ENCODE measurements at regions not wholly inside any gene's neighbourhood (a gene's known extent, or its start where the extent isn't known, plus 50 kb on each side); places are given as distances from the start of the nearest gene placed in this dataset.

DNA sequence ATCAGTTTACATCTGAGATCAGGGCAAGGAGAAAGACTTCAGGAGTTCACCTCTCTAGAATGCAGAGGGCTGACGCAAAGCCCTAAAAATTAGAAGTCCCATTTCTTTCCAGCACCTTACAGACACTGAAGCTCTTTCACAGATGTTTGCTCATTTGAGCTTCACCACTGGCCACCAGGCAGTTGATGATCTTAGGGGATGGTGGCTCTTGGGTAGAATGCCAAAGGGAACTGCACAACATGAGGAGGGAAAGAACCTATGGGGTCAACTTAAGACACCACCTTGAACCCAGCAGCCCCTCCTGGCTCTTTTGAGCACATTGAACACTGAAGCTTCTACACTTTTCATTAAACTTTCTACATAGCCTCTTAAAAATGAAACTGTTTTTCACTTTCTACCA, 390.3 kb upstream of the CELF2 start:
- no peak for DNase-seq (ENCODE audit: low read depth in 2 of 3, low spot score in 1 of 3)

DNA sequence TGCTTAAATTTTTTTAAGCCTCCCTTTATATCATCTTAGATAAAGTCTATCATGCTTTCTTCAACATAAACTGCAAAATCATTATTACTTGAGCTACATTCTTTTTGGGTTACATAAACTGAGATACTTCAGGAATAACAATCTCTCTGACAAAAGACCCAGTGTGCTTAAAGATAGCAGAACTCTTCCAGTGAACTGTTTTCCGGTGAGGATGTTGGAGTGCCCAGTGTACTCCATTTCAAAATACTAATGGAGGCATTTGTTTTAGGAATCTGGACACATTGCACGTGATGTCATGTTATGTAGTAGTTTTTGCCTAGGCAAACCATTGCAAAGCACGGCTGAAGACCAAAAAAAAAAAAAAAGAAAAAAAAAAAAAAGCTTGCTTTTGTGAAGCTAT, 388.2 kb upstream of the CELF2 start:
- no peak for DNase-seq (ENCODE audit: low read depth in 2 of 3, low spot score in 1 of 3)

GRCh38 chr10:10630281-10630680, 387.4 kb upstream of the CELF2 start:
- no peak for DNase-seq (ENCODE audit: low read depth in 2 of 3, low spot score in 1 of 3)

GRCh38 chr10:10630782-10631181, 386.9 kb upstream of the CELF2 start:
- DNase-seq (ENCODE audit: low read depth in 2 of 3, low spot score in 1 of 3) = no peak

DNA sequence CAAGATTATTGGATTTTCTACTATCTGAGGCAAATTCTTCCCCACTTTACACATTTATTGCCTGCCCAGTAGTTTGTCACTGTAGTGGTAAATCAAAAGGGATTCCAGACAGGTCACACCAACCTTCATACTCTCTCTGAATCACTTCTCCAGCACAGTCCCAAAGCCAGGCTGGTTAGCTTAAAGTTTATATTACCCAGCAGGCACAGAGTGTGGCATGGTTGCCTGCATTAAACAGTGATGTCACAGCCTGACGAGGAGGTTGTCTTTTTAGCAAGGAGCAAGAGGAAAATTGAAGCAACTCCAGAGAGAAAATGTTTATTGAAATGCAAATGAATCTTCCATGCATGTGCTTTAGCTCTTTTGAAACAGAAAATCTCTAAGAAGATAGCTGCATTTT, 375.5 kb upstream of the CELF2 start:
- no peak for DNase-seq (ENCODE audit: low read depth in 2 of 3, low spot score in 1 of 3)

DNA sequence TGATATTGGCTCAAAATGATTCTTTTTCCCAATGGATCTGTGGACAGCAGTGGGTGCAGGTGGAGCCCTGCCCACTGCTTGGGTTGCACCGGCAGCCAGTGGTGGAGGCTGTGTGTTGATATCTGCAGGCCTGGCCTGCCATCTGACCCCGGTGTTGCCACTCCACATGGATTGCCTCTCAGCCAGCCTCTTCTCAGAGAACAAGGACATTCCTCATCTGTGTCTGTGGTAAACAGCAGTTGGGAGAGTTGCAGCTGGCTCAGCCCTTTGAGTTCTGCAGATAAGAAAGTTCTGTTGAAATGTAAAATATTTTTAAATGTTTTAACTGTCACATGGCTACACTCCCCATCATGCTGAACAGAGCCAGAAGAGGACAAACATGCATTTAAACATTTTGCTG, 374.9 kb upstream of the CELF2 start:
- DNase-seq (ENCODE audit: low read depth in 2 of 3, low spot score in 1 of 3) = no peak

DNA sequence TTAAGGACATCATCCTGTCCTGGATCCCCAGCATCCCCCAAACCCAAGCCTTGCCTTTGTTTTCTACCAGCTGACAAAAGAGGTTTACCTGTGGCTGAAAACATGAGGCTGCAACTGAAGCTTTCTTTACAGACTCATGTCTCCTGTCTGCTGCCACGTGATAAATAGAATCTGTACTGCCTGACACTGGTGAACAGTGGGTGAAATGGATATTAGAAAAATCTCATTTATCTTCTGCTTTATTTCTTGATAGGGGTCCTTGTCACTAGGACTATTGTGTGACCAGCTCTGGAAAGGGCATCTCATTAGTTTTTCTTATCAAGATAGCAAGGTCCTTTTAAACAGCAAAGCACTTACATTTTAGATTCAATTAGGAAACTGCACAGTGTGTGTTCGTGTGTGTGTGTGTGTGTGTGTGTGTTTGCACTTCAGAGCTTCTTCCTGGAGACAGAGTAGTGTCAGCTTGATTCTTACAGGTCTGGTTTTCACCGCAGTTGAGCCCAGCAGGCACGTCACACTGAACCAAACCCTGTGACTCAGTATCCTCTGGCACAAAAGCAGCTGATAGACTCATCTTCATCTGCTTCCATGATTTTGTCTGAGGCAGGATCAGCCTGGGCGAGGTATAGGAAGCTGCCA, 373.5 kb upstream of the CELF2 start:
- DNase-seq (ENCODE audit: low read depth in 2 of 3, low spot score in 1 of 3) = no peak

- no peak for DNase-seq (ENCODE audit: low read depth in 2 of 3, low spot score in 1 of 3)
These were observed 372.8 kb upstream of the CELF2 start for GRCh38 chr10:10644676-10645385.

DNA sequence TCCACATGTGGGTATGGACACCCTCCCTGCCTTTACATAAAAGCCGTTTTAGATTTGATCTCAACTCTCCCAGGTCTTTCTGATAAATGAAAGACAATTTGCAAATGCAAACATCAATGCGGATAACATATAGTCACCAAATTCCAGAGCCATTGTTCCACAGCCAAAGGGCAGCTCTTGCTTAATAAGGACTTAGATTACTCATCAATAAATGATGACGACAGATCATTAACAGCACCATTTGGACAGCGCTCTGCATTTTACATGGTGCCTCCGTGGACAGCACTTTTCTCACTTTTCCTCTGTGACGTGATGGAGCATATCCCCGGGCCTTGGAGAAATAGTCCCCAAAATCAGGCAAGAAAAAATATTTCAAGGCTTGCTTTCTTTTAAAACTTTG, 370.3 kb upstream of the CELF2 start:
- no peak for DNase-seq (ENCODE audit: low read depth in 2 of 3, low spot score in 1 of 3)

GRCh38 chr10:10657139-10657760, 360.4 kb upstream of the CELF2 start:
- DNase-seq (ENCODE audit: low read depth in 2 of 3, low spot score in 1 of 3) = no peak

DNA sequence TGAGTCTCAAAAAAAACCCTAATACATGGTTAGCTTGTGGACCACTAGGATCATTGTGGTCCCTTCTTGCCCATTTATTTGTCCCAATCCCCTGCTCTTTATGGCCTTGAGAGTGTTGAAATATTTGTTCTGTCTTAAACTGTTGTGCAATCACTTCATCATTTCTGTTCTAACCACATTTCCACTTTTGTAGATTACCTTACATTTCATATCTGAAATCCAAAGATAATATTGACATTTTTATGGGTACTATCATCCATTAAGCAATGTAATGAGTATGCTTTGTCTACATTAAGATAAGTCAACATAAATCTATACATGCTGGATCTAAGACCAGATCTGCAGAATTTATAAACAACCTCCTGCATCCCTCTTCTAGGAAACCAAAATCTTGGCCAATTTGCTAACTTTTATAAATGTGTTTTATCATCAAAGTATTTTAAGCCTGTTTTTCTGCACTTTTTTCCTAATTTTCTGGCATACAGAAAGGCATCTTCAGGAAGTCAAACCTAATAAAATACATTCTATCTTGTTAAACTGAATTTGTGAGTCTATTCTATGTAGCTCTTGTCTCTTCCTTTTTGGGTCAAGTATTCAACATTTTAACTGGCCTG, 359.4 kb upstream of the CELF2 start:
- no peak for DNase-seq (ENCODE audit: low read depth in 2 of 3, low spot score in 1 of 3)

- no peak for DNase-seq (ENCODE audit: low read depth in 2 of 3, low spot score in 1 of 3)
These were observed 357.6 kb upstream of the CELF2 start for GRCh38 chr10:10660054-10660453.

DNA sequence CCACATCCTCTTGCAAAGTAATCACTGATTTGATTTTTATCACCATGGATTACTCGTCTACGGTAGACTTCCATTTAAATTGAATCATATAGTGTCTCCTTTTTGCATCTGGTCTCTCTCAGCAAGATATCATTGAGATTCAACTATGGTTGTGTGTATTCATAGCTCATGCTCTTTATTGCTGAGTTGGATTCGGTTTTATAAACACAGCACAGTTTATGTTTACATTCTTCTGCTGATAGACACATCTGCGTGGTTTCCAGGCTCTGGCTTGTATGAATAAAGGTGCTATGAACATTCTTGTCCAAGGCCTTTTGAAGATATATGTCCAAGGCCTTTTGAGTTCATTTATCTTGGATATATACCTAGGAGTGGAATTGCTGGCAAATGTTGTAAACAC, 356.5 kb upstream of the CELF2 start:
- DNase-seq (ENCODE audit: low read depth in 2 of 3, low spot score in 1 of 3) = no peak

DNA sequence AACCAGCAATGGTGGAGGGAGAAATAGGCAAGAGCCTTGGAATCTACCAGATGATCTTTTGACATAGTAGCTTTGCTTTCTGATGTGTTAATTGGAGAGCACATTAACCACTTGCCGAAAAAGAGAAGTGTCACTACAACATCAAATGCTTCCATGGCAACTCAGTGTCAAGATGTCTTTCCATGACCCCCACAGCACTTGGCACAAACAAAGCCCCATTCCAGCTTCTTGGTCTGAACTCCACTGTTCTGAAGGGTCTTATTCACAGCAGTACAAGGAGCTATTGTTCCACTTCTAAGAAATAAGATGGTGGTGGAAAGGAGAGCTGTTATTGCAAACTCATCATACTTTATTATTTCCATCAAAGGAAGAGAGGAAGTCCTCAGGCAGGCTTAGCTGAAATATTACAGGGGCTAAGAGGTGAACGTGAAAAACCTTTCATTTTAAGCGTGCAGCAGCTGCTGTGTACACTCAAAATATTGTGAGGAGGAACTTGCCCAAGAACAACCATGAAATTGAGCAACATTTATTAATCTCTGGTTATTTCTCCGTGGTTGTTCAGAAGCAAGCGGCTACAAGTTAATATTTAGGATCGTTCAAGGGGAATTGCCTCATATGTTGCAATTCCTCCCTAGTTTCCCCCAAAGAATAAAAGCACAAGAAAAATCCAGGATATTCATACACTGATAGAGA, 354.8 kb upstream of the CELF2 start:
- no peak for DNase-seq (ENCODE audit: low read depth in 2 of 3, low spot score in 1 of 3)

- no peak for DNase-seq (ENCODE audit: low read depth in 2 of 3, low spot score in 1 of 3)
These were observed 354.1 kb upstream of the CELF2 start for GRCh38 chr10:10663622-10664021.

DNA sequence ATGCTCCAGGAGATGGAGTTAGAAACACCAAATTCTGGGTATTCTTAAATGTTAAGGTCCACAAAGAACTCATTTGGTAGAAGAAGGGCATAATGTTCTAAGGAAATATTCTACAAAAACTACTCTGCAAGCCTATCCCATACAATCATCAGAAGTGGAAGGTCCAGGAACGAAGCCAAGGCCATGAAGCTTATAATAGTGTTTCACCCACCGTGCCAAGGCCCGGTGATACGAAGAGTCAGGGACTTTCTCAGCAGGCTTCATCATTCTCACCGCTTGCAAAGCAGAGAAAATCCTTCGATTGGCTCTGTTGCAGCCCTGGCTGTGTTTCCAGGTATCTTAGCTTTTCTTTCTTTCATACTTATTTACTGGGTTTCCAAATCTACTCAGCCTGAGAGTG, 351.9 kb upstream of the CELF2 start:
- DNase-seq (ENCODE audit: low read depth in 2 of 3, low spot score in 1 of 3) = no peak

DNA sequence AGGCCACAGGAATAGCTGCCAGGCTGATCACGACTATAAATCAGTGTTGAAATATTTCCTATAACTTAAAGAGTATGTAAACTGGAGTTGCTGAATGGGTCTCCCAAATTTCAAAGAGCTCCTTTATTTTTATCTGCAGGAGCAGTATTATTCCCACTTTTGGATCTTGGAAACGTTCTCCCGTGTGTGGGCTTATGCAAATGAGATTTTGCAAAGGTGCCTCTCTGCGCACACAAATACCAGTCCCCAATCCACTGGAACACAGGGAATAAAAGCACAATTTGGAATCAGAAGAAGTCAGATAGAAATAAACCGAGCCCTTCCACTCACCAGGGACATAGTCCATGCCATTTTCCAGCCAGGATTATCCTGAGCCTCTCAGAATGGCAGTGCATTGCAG, 350.2 kb upstream of the CELF2 start:
- DNase-seq (ENCODE audit: low read depth in 2 of 3, low spot score in 1 of 3) = no peak

- no peak for DNase-seq (ENCODE audit: low read depth in 2 of 3, low spot score in 1 of 3)
These were observed 340.7 kb upstream of the CELF2 start for GRCh38 chr10:10676972-10677371.

DNA sequence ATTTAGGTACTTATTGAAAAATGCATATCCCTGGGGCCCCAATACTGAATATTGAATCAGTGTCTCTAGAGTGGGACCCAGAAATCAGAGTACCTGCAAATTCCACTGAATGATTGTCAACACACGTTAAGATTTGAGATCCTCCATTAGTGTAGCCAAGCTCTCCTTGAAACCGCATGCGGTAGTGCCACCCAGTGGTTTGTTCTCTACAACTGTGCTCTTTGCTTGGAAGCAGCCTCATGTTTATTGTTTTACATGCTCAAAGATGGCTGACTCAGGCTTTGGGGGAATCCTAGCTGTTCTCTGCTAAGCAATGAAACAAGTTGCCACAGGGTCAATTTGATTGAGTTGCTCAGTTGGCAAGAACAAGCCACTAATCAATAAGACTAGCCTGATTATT, 340.2 kb upstream of the CELF2 start:
- DNase-seq (ENCODE audit: low read depth in 2 of 3, low spot score in 1 of 3) = peak; percentile 14 to 31 (median 16)

GRCh38 chr10:10680496-10680895, 337.2 kb upstream of the CELF2 start:
- DNase-seq (ENCODE audit: low read depth in 2 of 3, low spot score in 1 of 3) = no peak

GRCh38 chr10:10684972-10685371, 332.7 kb upstream of the CELF2 start:
- no peak for DNase-seq (ENCODE audit: low read depth in 2 of 3, low spot score in 1 of 3)

DNA sequence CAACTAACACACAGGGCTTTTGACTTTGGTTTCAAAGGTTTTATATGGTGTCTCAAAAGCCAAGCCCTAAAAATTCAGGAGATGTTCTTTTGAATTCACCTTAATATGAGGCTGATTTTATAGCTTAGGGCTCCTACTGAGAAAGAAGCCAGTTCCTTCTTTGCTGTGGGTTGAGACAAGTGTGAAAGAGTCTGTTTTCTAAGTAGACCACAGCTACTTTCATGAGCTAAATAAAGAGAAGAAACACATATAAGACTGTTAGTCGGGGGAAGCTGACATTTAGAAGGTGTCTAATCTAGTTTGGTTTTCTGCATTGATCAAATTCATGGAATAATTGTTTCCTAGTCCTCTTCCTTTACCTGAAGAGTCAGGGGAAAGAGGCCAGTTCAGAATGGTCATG, 332.1 kb upstream of the CELF2 start:
- DNase-seq (ENCODE audit: low read depth in 2 of 3, low spot score in 1 of 3) = no peak

Measured in stimulated activated CD4-positive, alpha-beta T cell treated with anti-CD3 and anti-CD28 coated beads, Interleukin-12 subunit alpha, Interleukin-12 subunit beta, amount 100 ng/mL, for 48 hours (primary cell).